Naive thymus-derived CD4-positive, alpha-beta T cell (primary cell): ENCODE measurements at regions not wholly inside any gene's neighbourhood (a gene's known extent, or its start where the extent isn't known, plus 50 kb on each side); places are given as distances from the start of the nearest gene placed in this dataset.

ENCODE experiments used
- ATAC-seq: fragments of 150-1000 bp; cut with Tn5 transposase; 2 replicates; pipeline ENCODE4 v1.10.0; 2021; ENCODE audit warnings: mild to moderate bottlenecking, moderate library complexity
- CTCF ChIA-PET: fragments of 350-600 bp; sonication (Branson Sonifier 250); formaldehyde crosslinking; loops from one replicate; lab custom pipeline; 2021; ENCODE audit warnings: antibody characterized with exemption; lab: Charles Lee
- POLR2A ChIA-PET: fragments of 350-600 bp; sonication (Branson Sonifier 250); formaldehyde crosslinking; loops from one replicate; lab custom pipeline; 2021; ENCODE audit warnings: antibody characterized with exemption, inconsistent platforms; lab: Charles Lee
- DNase-seq, 9 donors: peaks; one replicate each; pipeline versions ENCODE4 v3.0.0 to v3.0.0-alpha.2; 2020 to 2022; ENCODE audit warnings: mixed read lengths in 1 of 9
- H3K27ac ChIP-seq: one replicate; pipeline ENCODE4 v1.7.0; 2013; ENCODE audit warnings: mild to moderate bottlenecking, low read depth, low read length, moderate library complexity
- H3K27me3 ChIP-seq, 2 donors: one replicate each; pipeline ENCODE4 v1.7.0; 2013; ENCODE audit warnings: low read length in 2 of 2, mild to moderate bottlenecking in 2 of 2, moderate library complexity in 2 of 2; ENCODE audit not compliant: control insufficient read depth in 2 of 2, insufficient read depth in 2 of 2
- H3K36me3 ChIP-seq, 3 experiments: 1 replicate in 2 of 3; 2 replicates in 1 of 3; pipeline ENCODE4 v1.7.0; 2013; ENCODE audit warnings: low read length in 3 of 3, mild to moderate bottlenecking in 3 of 3, moderate library complexity in 1 of 3; ENCODE audit not compliant: insufficient read depth in 3 of 3, control insufficient read depth in 2 of 3
- H3K4me1 ChIP-seq, 2 donors: one replicate each; pipeline ENCODE4 v1.7.0; 2013; ENCODE audit warnings: low read length in 2 of 2, mild to moderate bottlenecking in 2 of 2, moderate library complexity in 1 of 2; ENCODE audit not compliant: control insufficient read depth in 2 of 2, insufficient read depth in 2 of 2
- H3K4me3 ChIP-seq: 2 replicates; pipeline ENCODE4 v1.7.0; 2013; ENCODE audit warnings: mild to moderate bottlenecking, low read length
- H3K9me3 ChIP-seq, 3 experiments: 1 replicate in 2 of 3; 2 replicates in 1 of 3; pipeline ENCODE4 v1.7.0; 2013; ENCODE audit warnings: low read length in 3 of 3; ENCODE audit not compliant: control insufficient read depth in 2 of 3
- H3K27ac Mint-ChIP-seq, 9 donors: one replicate each; pipeline ENCODE4 v1.8.0; 2020 to 2022; ENCODE audit warnings: mixed read lengths in 9 of 9, mild to moderate bottlenecking in 8 of 9, moderate library complexity in 5 of 9, inconsistent platforms in 2 of 9
- H3K27me3 Mint-ChIP-seq, 5 donors: one replicate each; pipeline ENCODE4 v1.8.0; 2021 to 2022; ENCODE audit warnings: mixed read lengths in 5 of 5, mild to moderate bottlenecking in 1 of 5
- H3K36me3 Mint-ChIP-seq, 5 donors: one replicate each; pipeline ENCODE4 v1.8.0; 2020 to 2022; ENCODE audit warnings: mixed read lengths in 5 of 5, mild to moderate bottlenecking in 3 of 5, inconsistent platforms in 1 of 5
- H3K4me1 Mint-ChIP-seq, 7 donors: one replicate each; pipeline ENCODE4 v1.8.0; 2020 to 2022; ENCODE audit warnings: mixed read lengths in 7 of 7, mild to moderate bottlenecking in 3 of 7, inconsistent platforms in 1 of 7
- H3K4me3 Mint-ChIP-seq, 10 donors: one replicate each; pipeline ENCODE4 v1.8.0; 2020 to 2022; ENCODE audit warnings: mild to moderate bottlenecking in 10 of 10, mixed read lengths in 10 of 10, moderate library complexity in 6 of 10, inconsistent platforms in 2 of 10
- H3K9me3 Mint-ChIP-seq, 11 donors: one replicate each; pipeline ENCODE4 v1.8.0; 2020 to 2022; ENCODE audit warnings: mixed read lengths in 11 of 11, mild to moderate bottlenecking in 4 of 11, inconsistent platforms in 1 of 11, moderate library complexity in 1 of 11
- intact Hi-C, 2 donors: fragments of 100-400 bp; cut with micrococcal nuclease; formaldehyde crosslinking; loops; one replicate each; pipeline ENCODE4 v1.15.1; 2023

DNA sequence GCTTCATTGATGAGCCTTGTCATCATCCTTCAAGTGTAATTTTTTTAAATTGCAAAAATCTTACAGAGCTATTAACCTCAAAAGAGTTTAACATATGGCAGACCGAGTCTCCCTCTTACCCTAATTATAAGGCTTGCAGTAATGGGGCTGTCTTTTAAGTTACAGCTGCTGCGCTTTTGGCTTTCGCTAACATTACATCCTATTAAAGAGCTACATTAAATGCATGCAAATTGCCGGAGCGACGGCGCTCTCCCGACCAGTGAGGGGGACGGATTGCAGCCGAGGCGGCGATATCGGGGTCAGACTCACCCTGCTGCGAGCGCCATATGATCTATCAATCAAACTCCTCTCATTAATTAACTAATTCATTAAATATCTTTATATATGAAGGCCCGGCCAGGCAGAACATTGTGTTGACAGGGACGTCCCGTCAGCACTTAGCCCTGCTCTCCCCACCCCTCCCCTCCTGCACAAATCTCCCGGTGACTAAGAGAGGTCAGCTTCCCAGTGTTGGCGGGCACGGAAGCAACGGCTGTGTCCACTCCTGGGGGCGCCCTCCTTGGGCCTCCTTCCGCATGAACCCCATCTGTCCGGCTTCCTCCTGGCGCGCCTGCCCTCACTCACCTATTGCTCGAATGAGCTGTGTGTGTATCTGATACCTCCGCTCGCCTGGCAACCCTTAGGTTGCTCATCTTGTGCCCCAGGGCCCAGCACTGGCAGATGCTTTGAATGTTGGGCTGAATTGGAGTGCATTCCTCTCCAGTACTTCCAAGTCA is 156.0 kb upstream of the CADM1 start:
- Mint-ChIP-seq H3K27me3 (peaks cover 27 to 50% (median 37%) of the 10 kb centered on the region in 5 donors), H3K9me3 (peaks cover 0 to 9% (median 3%) of the 10 kb centered on the region in 11 donors), H3K36me3 (peaks cover 0 to 3% (median 0%) of the 10 kb centered on the region in 5 donors), H3K27ac (no peak overlapping the region), H3K4me3 (no peak overlapping the region), H3K4me1 (peaks cover 0 to 4% (median 0%) of the 10 kb centered on the region in 7 donors)
- Histone ChIP-seq H3K36me3 (no peaks in the 10 kb centered on the region), H3K9me3 (no peaks in the 10 kb centered on the region), H3K4me1 (no peaks in the 10 kb centered on the region), H3K27me3 (peaks cover 0 to 7% of the 10 kb centered on the region in 2 donors), H3K27ac (no peak overlapping the region), H3K4me3 (no peak overlapping the region)
- ATAC-seq (no peak), DNase-seq (no peak)
- CTCF ChIA-PET, result no interaction called here
- POLR2A ChIA-PET, result no interaction called here
- intact Hi-C loops, result no loop called here

DNA sequence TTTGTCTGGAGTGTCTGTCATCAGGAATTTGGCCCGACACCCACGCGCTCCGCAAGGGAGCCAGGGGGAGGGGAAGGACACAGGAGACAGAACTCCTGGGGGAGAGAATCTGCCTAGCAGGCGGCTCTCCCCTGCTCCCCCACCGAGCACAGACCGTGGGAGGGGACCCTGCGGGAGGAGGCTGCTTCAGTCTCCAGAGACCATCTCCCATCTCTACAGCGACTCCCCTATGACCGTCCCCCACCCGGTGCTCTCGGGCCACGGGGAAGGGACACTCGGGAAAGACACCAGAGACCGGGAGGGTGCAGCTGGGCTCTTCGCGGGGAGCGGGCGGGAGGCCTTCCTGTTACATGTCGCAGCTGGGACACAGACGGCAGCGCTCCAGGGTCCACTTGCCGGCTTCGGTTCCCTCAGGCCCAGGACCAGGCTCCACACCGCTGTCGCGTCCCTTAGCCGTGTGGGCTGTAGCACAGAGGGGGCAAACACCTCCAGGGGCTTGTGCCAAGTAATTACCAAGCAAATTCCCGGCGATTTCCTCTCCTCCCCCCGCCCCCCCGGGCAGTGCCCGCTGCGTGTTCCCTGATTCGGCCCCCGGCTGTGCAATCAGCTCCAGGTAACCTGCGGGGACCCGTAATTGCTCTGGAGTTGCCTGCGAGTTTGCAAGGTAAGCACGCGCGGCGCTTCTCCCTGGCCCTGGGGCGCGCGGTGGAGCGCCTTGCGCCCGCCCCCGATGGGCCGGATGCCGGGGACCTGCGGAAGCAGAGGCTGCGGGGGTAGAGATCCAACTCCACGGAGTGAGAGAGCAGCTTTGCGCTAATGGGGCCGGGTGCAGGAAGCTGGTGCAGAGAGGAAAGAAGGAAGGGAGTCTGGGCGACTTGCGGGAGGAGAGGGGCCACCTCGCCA is 155.1 kb upstream of the CADM1 start:
- DNase-seq (no peak), ATAC-seq (no peak)
- Mint-ChIP-seq H3K4me1 (peaks cover 0 to 4% (median 0%) of the 10 kb centered on the region in 7 donors), H3K27ac (no peak overlapping the region), H3K9me3 (peaks cover 0 to 9% (median 3%) of the 10 kb centered on the region in 11 donors), H3K4me3 (no peak overlapping the region), H3K36me3 (peaks cover 0 to 3% (median 0%) of the 10 kb centered on the region in 5 donors), H3K27me3 (peaks cover 27 to 46% (median 40%) of the 10 kb centered on the region in 5 donors)
- Histone ChIP-seq H3K27me3 (peaks cover 0 to 7% of the 10 kb centered on the region in 2 donors), H3K4me1 (no peaks in the 10 kb centered on the region), H3K27ac (no peak overlapping the region), H3K36me3 (no peaks in the 10 kb centered on the region), H3K9me3 (no peaks in the 10 kb centered on the region), H3K4me3 (no peak overlapping the region)
- ChIA-PET CTCF (no interaction called here), POLR2A (no interaction called here)
- intact Hi-C loops, result no loop called here

DNA sequence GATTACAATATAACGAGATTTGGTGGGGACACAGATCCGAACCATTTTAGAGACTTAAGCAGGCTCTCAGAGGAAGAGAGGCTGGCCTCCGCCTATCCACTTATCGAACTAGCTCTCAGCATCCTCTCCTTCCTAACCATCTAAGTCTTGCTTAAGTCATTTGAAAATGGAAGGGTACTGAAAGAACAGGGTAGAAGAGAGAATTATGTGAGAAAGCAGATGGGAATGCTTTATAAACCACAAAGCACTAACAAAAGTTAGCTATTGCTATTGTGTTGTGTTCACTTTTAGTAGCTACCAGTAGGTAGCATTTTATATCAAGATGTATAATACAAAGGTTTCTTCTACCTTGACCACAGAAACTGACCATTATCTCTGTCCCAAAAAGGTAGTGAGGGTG is 153.4 kb upstream of the CADM1 start:
- no peak overlapping the region for H3K4me3 Mint-ChIP-seq
- peaks cover 27 to 61% (median 43%) of the 10 kb centered on the region in 5 donors for H3K27me3 Mint-ChIP-seq
- H3K4me1 Mint-ChIP-seq, result peaks cover 0 to 4% (median 0%) of the 10 kb centered on the region in 7 donors
- no peak overlapping the region for H3K4me3 ChIP-seq
- H3K9me3 ChIP-seq, result no peaks in the 10 kb centered on the region
- ATAC-seq (no peak), DNase-seq (no peak)
- H3K36me3 ChIP-seq, result no peaks in the 10 kb centered on the region
- H3K27ac Mint-ChIP-seq, result no peak overlapping the region
- no peaks in the 10 kb centered on the region for H3K4me1 ChIP-seq
- peaks cover 0 to 7% of the 10 kb centered on the region in 2 donors for H3K27me3 ChIP-seq
- peaks cover 0 to 7% (median 1%) of the 10 kb centered on the region in 11 donors for H3K9me3 Mint-ChIP-seq
- CTCF ChIA-PET, result no interaction called here
- POLR2A ChIA-PET, result no interaction called here
- H3K27ac ChIP-seq, result no peak overlapping the region
- intact Hi-C loops, result no loop called here
- peaks cover 0 to 3% (median 0%) of the 10 kb centered on the region in 5 donors for H3K36me3 Mint-ChIP-seq

DNA sequence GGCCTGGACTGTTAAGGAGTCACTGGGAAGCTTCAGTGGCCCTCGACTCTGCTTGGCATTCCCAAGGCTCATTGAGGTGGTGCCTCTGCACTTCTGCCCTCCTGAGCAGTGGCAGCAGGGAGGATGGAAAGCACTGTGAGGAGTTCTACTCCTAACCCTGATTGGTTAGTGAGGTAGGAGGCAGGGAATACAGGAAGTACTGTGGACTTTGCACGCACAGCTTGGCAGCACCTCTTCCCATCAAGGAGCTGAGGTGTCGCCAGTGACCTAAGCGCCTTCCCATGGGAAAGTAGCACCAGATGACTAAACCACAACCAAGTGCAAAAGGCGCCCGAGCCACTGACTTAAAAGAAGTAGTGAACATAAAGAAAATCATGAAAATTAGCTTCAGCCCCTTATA is 152.5 kb upstream of the CADM1 start:
- H3K4me1 ChIP-seq, result no peaks in the 10 kb centered on the region
- no peak overlapping the region for H3K4me3 ChIP-seq
- peaks cover 0 to 4% (median 0%) of the 10 kb centered on the region in 7 donors for H3K4me1 Mint-ChIP-seq
- peaks cover 32 to 68% (median 46%) of the 10 kb centered on the region in 5 donors for H3K27me3 Mint-ChIP-seq
- no peak overlapping the region for H3K27ac Mint-ChIP-seq
- no peaks in the 10 kb centered on the region for H3K9me3 ChIP-seq
- intact Hi-C loops, result no loop called here
- peaks cover 0 to 7% of the 10 kb centered on the region in 2 donors for H3K27me3 ChIP-seq
- no peak for DNase-seq
- ATAC-seq, result no peak
- no peak overlapping the region for H3K27ac ChIP-seq
- POLR2A ChIA-PET, result no interaction called here
- CTCF ChIA-PET, result no interaction called here
- no peaks in the 10 kb centered on the region for H3K36me3 ChIP-seq
- H3K9me3 Mint-ChIP-seq, result peaks cover 0 to 7% (median 1%) of the 10 kb centered on the region in 11 donors
- H3K4me3 Mint-ChIP-seq, result no peak overlapping the region
- peaks cover 0 to 6% (median 0%) of the 10 kb centered on the region in 5 donors for H3K36me3 Mint-ChIP-seq

DNA sequence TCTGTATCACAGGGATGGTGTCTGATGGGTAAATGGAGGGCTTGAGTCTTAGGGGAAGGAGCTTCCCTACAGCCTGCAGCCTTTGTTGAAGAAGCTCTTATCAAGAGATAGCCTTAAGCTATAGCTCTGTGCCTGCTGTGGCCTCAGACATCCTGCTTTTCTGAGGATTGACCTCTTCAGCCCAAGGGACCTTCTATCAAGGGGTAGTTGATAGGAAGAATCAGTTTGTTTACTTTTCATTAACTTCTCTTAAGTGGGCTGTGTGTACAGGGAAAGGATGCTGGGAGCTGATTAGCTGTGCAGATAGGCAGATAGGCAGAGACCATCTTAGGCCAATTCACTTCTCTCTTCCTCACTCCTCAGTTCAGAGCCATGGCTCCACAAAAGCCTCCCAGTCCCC is 151.8 kb upstream of the CADM1 start:
- Histone ChIP-seq H3K27ac (no peak overlapping the region), H3K36me3 (no peaks in the 10 kb centered on the region), H3K4me3 (no peak overlapping the region), H3K9me3 (no peaks in the 10 kb centered on the region), H3K4me1 (no peaks in the 10 kb centered on the region), H3K27me3 (peaks cover 0 to 7% of the 10 kb centered on the region in 2 donors)
- ChIA-PET CTCF (no interaction called here), POLR2A (no interaction called here)
- Mint-ChIP-seq H3K4me1 (peaks cover 0 to 4% (median 0%) of the 10 kb centered on the region in 7 donors), H3K9me3 (peaks cover 0 to 9% (median 3%) of the 10 kb centered on the region in 11 donors), H3K4me3 (no peak overlapping the region), H3K27ac (no peak overlapping the region), H3K27me3 (peaks cover 31 to 71% (median 50%) of the 10 kb centered on the region in 5 donors), H3K36me3 (peaks cover 0 to 8% (median 0%) of the 10 kb centered on the region in 5 donors)
- intact Hi-C loops, result no loop called here
- DNase-seq (no peak), ATAC-seq (no peak)

DNA sequence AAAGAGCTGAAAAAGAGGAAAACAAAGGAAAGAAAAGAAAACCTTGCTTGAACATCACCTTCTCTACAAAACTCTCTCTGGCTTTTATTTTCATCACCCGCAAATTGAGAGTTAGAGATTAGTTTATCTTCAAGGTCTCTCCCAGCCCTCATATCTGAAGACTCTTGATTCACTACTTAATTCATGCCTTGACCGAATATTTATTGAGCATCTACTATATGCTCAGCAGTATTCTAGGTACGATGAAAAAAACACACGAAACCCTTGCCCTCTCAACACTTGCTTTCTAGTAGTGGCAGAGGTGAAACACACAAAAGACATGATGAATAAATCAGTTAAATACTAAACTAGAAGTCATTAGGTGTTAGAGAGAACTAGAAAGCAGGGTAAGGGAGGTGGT is 150.6 kb upstream of the CADM1 start:
- intact Hi-C loops, result no loop called here
- Mint-ChIP-seq H3K4me1 (peaks cover 0 to 2% (median 0%) of the 10 kb centered on the region in 7 donors), H3K4me3 (no peak overlapping the region), H3K36me3 (peaks cover 0 to 8% (median 0%) of the 10 kb centered on the region in 5 donors), H3K27ac (no peak overlapping the region), H3K9me3 (peaks cover 0 to 9% (median 3%) of the 10 kb centered on the region in 11 donors), H3K27me3 (peaks cover 20 to 58% (median 38%) of the 10 kb centered on the region in 5 donors)
- DNase-seq, result no peak
- no peaks in the 10 kb centered on the region for H3K9me3 ChIP-seq
- H3K36me3 ChIP-seq, result no peaks in the 10 kb centered on the region
- H3K4me3 ChIP-seq, result no peak overlapping the region
- peaks cover 0 to 3% of the 10 kb centered on the region in 2 donors for H3K27me3 ChIP-seq
- ChIA-PET POLR2A (no interaction called here), CTCF (no interaction called here)
- H3K27ac ChIP-seq, result no peak overlapping the region
- H3K4me1 ChIP-seq, result no peaks in the 10 kb centered on the region
- no peak for ATAC-seq
